ENCODE measurements at regions not wholly inside any gene's neighbourhood (a gene's known extent, or its start where the extent isn't known, plus 50 kb on each side); places are given as distances from the start of the nearest gene placed in this dataset.

- H3K9ac ChIP-seq (ENCODE audit: low read depth in 1 of 3, low read length in 3 of 3) = no peak overlapping the region
- no peak overlapping the region for H3K4me3 ChIP-seq (ENCODE audit: low read length in 3 of 3)
- H3K9me3 ChIP-seq (ENCODE audit: control insufficient read depth in 3 of 3, low read length in 3 of 3) = no peaks in the 10 kb centered on the region
- no peaks in the 10 kb centered on the region for H3K4me1 ChIP-seq (ENCODE audit: control insufficient read depth in 3 of 3, insufficient read depth in 3 of 3, low read length in 3 of 3)
- no peaks in the 10 kb centered on the region for H3K36me3 ChIP-seq (ENCODE audit: control insufficient read depth in 3 of 3, insufficient read depth in 3 of 3, low read length in 3 of 3)
- no peak overlapping the region for H3K27ac ChIP-seq (ENCODE audit: low read depth, low read length)
- H3K27me3 ChIP-seq (ENCODE audit: control insufficient read depth in 3 of 3, insufficient read depth in 3 of 3, low read length in 3 of 3) = no peaks in the 10 kb centered on the region
Observed at GRCh38 chr6:51339108-51339507, 520.4 kb downstream of the TFAP2B start.

- Histone ChIP-seq H3K27me3 (ENCODE audit: control insufficient read depth in 3 of 3, insufficient read depth in 3 of 3, low read length in 3 of 3) (no peaks in the 10 kb centered on the region), H3K4me3 (ENCODE audit: low read length in 3 of 3) (no peak overlapping the region), H3K36me3 (ENCODE audit: control insufficient read depth in 3 of 3, insufficient read depth in 3 of 3, low read length in 3 of 3) (no peaks in the 10 kb centered on the region), H3K27ac (ENCODE audit: low read depth, low read length) (no peak overlapping the region), H3K4me1 (ENCODE audit: control insufficient read depth in 3 of 3, insufficient read depth in 3 of 3, low read length in 3 of 3) (no peaks in the 10 kb centered on the region), H3K9me3 (ENCODE audit: control insufficient read depth in 3 of 3, low read length in 3 of 3) (no peaks in the 10 kb centered on the region), H3K9ac (ENCODE audit: low read depth in 1 of 3, low read length in 3 of 3) (no peak overlapping the region)
Observed at GRCh38 chr6:51339728-51340127, 521.1 kb downstream of the TFAP2B start.

GRCh38 chr6:51342393-51342792 is 523.7 kb downstream of the TFAP2B start:
- Histone ChIP-seq H3K27ac (ENCODE audit: low read depth, low read length) (no peak overlapping the region), H3K4me1 (ENCODE audit: control insufficient read depth in 3 of 3, insufficient read depth in 3 of 3, low read length in 3 of 3) (no peaks in the 10 kb centered on the region), H3K4me3 (ENCODE audit: low read length in 3 of 3) (no peak overlapping the region), H3K9ac (ENCODE audit: low read depth in 1 of 3, low read length in 3 of 3) (no peak overlapping the region), H3K27me3 (ENCODE audit: control insufficient read depth in 3 of 3, insufficient read depth in 3 of 3, low read length in 3 of 3) (no peaks in the 10 kb centered on the region), H3K9me3 (ENCODE audit: control insufficient read depth in 3 of 3, low read length in 3 of 3) (no peaks in the 10 kb centered on the region), H3K36me3 (ENCODE audit: control insufficient read depth in 3 of 3, insufficient read depth in 3 of 3, low read length in 3 of 3) (no peaks in the 10 kb centered on the region)

- H3K9me3 ChIP-seq (ENCODE audit: control insufficient read depth in 3 of 3, low read length in 3 of 3) = no peaks in the 10 kb centered on the region
- H3K9ac ChIP-seq (ENCODE audit: low read depth in 1 of 3, low read length in 3 of 3) = no peak overlapping the region
- no peak overlapping the region for H3K4me3 ChIP-seq (ENCODE audit: low read length in 3 of 3)
- H3K27me3 ChIP-seq (ENCODE audit: control insufficient read depth in 3 of 3, insufficient read depth in 3 of 3, low read length in 3 of 3) = no peaks in the 10 kb centered on the region
- H3K4me1 ChIP-seq (ENCODE audit: control insufficient read depth in 3 of 3, insufficient read depth in 3 of 3, low read length in 3 of 3) = no peaks in the 10 kb centered on the region
- H3K36me3 ChIP-seq (ENCODE audit: control insufficient read depth in 3 of 3, insufficient read depth in 3 of 3, low read length in 3 of 3) = no peaks in the 10 kb centered on the region
- no peak overlapping the region for H3K27ac ChIP-seq (ENCODE audit: low read depth, low read length)
Observed at GRCh38 chr6:51349857-51350256, 531.2 kb downstream of the TFAP2B start.

GRCh38 chr6:51350308-51350904 is 531.7 kb downstream of the TFAP2B start:
- no peaks in the 10 kb centered on the region for H3K4me1 ChIP-seq (ENCODE audit: control insufficient read depth in 3 of 3, insufficient read depth in 3 of 3, low read length in 3 of 3)
- no peak overlapping the region for H3K27ac ChIP-seq (ENCODE audit: low read depth, low read length)
- H3K9me3 ChIP-seq (ENCODE audit: control insufficient read depth in 3 of 3, low read length in 3 of 3) = no peaks in the 10 kb centered on the region
- H3K36me3 ChIP-seq (ENCODE audit: control insufficient read depth in 3 of 3, insufficient read depth in 3 of 3, low read length in 3 of 3) = no peaks in the 10 kb centered on the region
- no peak overlapping the region for H3K4me3 ChIP-seq (ENCODE audit: low read length in 3 of 3)
- no peak overlapping the region for H3K9ac ChIP-seq (ENCODE audit: low read depth in 1 of 3, low read length in 3 of 3)
- no peaks in the 10 kb centered on the region for H3K27me3 ChIP-seq (ENCODE audit: control insufficient read depth in 3 of 3, insufficient read depth in 3 of 3, low read length in 3 of 3)

- Histone ChIP-seq H3K27ac (ENCODE audit: low read depth, low read length) (no peak overlapping the region), H3K9ac (ENCODE audit: low read depth in 1 of 3, low read length in 3 of 3) (no peak overlapping the region), H3K4me1 (ENCODE audit: control insufficient read depth in 3 of 3, insufficient read depth in 3 of 3, low read length in 3 of 3) (no peaks in the 10 kb centered on the region), H3K9me3 (ENCODE audit: control insufficient read depth in 3 of 3, low read length in 3 of 3) (no peaks in the 10 kb centered on the region), H3K4me3 (ENCODE audit: low read length in 3 of 3) (no peak overlapping the region), H3K27me3 (ENCODE audit: control insufficient read depth in 3 of 3, insufficient read depth in 3 of 3, low read length in 3 of 3) (no peaks in the 10 kb centered on the region), H3K36me3 (ENCODE audit: control insufficient read depth in 3 of 3, insufficient read depth in 3 of 3, low read length in 3 of 3) (no peaks in the 10 kb centered on the region)
Observed at GRCh38 chr6:51352506-51353029, 533.9 kb downstream of the TFAP2B start.

- Histone ChIP-seq H3K9me3 (ENCODE audit: control insufficient read depth in 3 of 3, low read length in 3 of 3) (no peaks in the 10 kb centered on the region), H3K27me3 (ENCODE audit: control insufficient read depth in 3 of 3, insufficient read depth in 3 of 3, low read length in 3 of 3) (no peaks in the 10 kb centered on the region), H3K9ac (ENCODE audit: low read depth in 1 of 3, low read length in 3 of 3) (no peak overlapping the region), H3K4me1 (ENCODE audit: control insufficient read depth in 3 of 3, insufficient read depth in 3 of 3, low read length in 3 of 3) (no peaks in the 10 kb centered on the region), H3K36me3 (ENCODE audit: control insufficient read depth in 3 of 3, insufficient read depth in 3 of 3, low read length in 3 of 3) (no peaks in the 10 kb centered on the region), H3K27ac (ENCODE audit: low read depth, low read length) (no peak overlapping the region), H3K4me3 (ENCODE audit: low read length in 3 of 3) (no peak overlapping the region)
Observed at GRCh38 chr6:51360287-51360686, 541.6 kb downstream of the TFAP2B start.

GRCh38 chr6:51365566-51365965 is 546.9 kb downstream of the TFAP2B start:
- Histone ChIP-seq H3K36me3 (ENCODE audit: control insufficient read depth in 3 of 3, insufficient read depth in 3 of 3, low read length in 3 of 3) (no peaks in the 10 kb centered on the region), H3K4me1 (ENCODE audit: control insufficient read depth in 3 of 3, insufficient read depth in 3 of 3, low read length in 3 of 3) (no peaks in the 10 kb centered on the region), H3K4me3 (ENCODE audit: low read length in 3 of 3) (no peak overlapping the region), H3K27me3 (ENCODE audit: control insufficient read depth in 3 of 3, insufficient read depth in 3 of 3, low read length in 3 of 3) (no peaks in the 10 kb centered on the region), H3K9ac (ENCODE audit: low read depth in 1 of 3, low read length in 3 of 3) (no peak overlapping the region), H3K27ac (ENCODE audit: low read depth, low read length) (no peak overlapping the region), H3K9me3 (ENCODE audit: control insufficient read depth in 3 of 3, low read length in 3 of 3) (no peaks in the 10 kb centered on the region)

- no peak overlapping the region for H3K27ac ChIP-seq (ENCODE audit: low read depth, low read length)
- no peaks in the 10 kb centered on the region for H3K27me3 ChIP-seq (ENCODE audit: control insufficient read depth in 3 of 3, insufficient read depth in 3 of 3, low read length in 3 of 3)
- H3K36me3 ChIP-seq (ENCODE audit: control insufficient read depth in 3 of 3, insufficient read depth in 3 of 3, low read length in 3 of 3) = no peaks in the 10 kb centered on the region
- no peaks in the 10 kb centered on the region for H3K4me1 ChIP-seq (ENCODE audit: control insufficient read depth in 3 of 3, insufficient read depth in 3 of 3, low read length in 3 of 3)
- H3K4me3 ChIP-seq (ENCODE audit: low read length in 3 of 3) = no peak overlapping the region
- no peaks in the 10 kb centered on the region for H3K9me3 ChIP-seq (ENCODE audit: control insufficient read depth in 3 of 3, low read length in 3 of 3)
- H3K9ac ChIP-seq (ENCODE audit: low read depth in 1 of 3, low read length in 3 of 3) = no peak overlapping the region
Observed at GRCh38 chr6:51369485-51369884, 550.8 kb downstream of the TFAP2B start.

- Histone ChIP-seq H3K4me3 (ENCODE audit: low read length in 3 of 3) (no peak overlapping the region), H3K27me3 (ENCODE audit: control insufficient read depth in 3 of 3, insufficient read depth in 3 of 3, low read length in 3 of 3) (no peaks in the 10 kb centered on the region), H3K36me3 (ENCODE audit: control insufficient read depth in 3 of 3, insufficient read depth in 3 of 3, low read length in 3 of 3) (no peaks in the 10 kb centered on the region), H3K27ac (ENCODE audit: low read depth, low read length) (no peak overlapping the region), H3K9ac (ENCODE audit: low read depth in 1 of 3, low read length in 3 of 3) (no peak overlapping the region), H3K4me1 (ENCODE audit: control insufficient read depth in 3 of 3, insufficient read depth in 3 of 3, low read length in 3 of 3) (no peaks in the 10 kb centered on the region), H3K9me3 (ENCODE audit: control insufficient read depth in 3 of 3, low read length in 3 of 3) (no peaks in the 10 kb centered on the region)
Observed at GRCh38 chr6:51382847-51383246, 564.2 kb downstream of the TFAP2B start.

Data from skeletal muscle tissue (tissue), 3 donors.